Uterus (tissue), 3 donors: ENCODE measurements at regions not wholly inside any gene's neighbourhood (a gene's known extent, or its start where the extent isn't known, plus 50 kb on each side); places are given as distances from the start of the nearest gene placed in this dataset.

Experiments
- DNase-seq, 2 donors: peaks; one replicate each; pipeline ENCODE4 v3.0.0-alpha.2; 2019 to 2020
- H3K27ac ChIP-seq, 2 donors: fragments of 200-600 bp; sonication (generic); 1 replicate in 1 of 2; 2 replicates in 1 of 2; pipeline ENCODE4 v1.5.1; 2016 to 2018
- H3K27me3 ChIP-seq, 2 donors: fragments of 200-600 bp; sonication (generic); one replicate each; pipeline ENCODE4 v1.5.1; 2018 to 2019; ENCODE audit warnings: control low read depth in 1 of 2
- H3K36me3 ChIP-seq, 2 donors: fragments of 200-600 bp; sonication (generic); one replicate each; pipeline ENCODE4 v1.5.1; 2019; ENCODE audit warnings: control low read depth in 1 of 2
- H3K4me1 ChIP-seq, 2 donors: fragments of 200-600 bp; sonication (generic); one replicate each; pipeline ENCODE4 v1.5.1; 2018 to 2019; ENCODE audit warnings: control low read depth in 1 of 2
- H3K4me3 ChIP-seq, 2 donors: fragments of 200-600 bp; sonication (generic); 1 replicate in 1 of 2; 2 replicates in 1 of 2; pipeline ENCODE4 v1.5.1; 2018 to 2019; ENCODE audit warnings: mild to moderate bottlenecking in 1 of 2
- H3K9me3 ChIP-seq, 2 donors: fragments of 200-600 bp; sonication (generic); one replicate each; pipeline ENCODE4 v1.5.1; 2019; ENCODE audit warnings: control low read depth in 1 of 2
- CTCF ChIP-seq, 4 experiments: fragments of 200-600 bp in 2 of 4; fragments of 450-650 bp in 2 of 4; sonication (generic) in 2 of 4; IDR thresholded peaks; one replicate each; pipeline ENCODE4 v1.5.1; 2016 to 2019; ENCODE audit warnings: antibody characterized with exemption in 4 of 4, mild to moderate bottlenecking in 2 of 4, moderate library complexity in 1 of 4
- POLR2A ChIP-seq, 2 donors: fragments of 450-650 bp; IDR thresholded peaks; one replicate each; pipeline ENCODE4 v1.6.1; 2016; ENCODE audit warnings: antibody characterized with exemption in 2 of 2, mild to moderate bottlenecking in 1 of 2, moderate library complexity in 1 of 2
- intact Hi-C: fragments of 100-400 bp; cut with DNase I; formaldehyde crosslinking; loops from one replicate; pipeline ENCODE4 v1.15.1; 2023; ENCODE audit warnings: low total_unique reads
- donor health status: DM: yes; HTN: yes; CAD: no.

- TF ChIP-seq CTCF (IDR thresholded peaks at IDR 0.05), result no peak
- no peak for TF ChIP-seq POLR2A (IDR thresholded peaks at IDR 0.05)
- H3K36me3 ChIP-seq, result no peaks in the 10 kb centered on the region
- intact Hi-C loops, result no loop called here
- no peak overlapping the region for H3K27ac ChIP-seq
- H3K27me3 ChIP-seq, result no peaks in the 10 kb centered on the region
- H3K4me1 ChIP-seq, result no peaks in the 10 kb centered on the region
- H3K9me3 ChIP-seq, result no peaks in the 10 kb centered on the region
- no peak overlapping the region for H3K4me3 ChIP-seq
- no peak for DNase-seq
Observed at GRCh38 chr3:127107002-127107401, 85.9 kb upstream of the PRR23E start.

DNA sequence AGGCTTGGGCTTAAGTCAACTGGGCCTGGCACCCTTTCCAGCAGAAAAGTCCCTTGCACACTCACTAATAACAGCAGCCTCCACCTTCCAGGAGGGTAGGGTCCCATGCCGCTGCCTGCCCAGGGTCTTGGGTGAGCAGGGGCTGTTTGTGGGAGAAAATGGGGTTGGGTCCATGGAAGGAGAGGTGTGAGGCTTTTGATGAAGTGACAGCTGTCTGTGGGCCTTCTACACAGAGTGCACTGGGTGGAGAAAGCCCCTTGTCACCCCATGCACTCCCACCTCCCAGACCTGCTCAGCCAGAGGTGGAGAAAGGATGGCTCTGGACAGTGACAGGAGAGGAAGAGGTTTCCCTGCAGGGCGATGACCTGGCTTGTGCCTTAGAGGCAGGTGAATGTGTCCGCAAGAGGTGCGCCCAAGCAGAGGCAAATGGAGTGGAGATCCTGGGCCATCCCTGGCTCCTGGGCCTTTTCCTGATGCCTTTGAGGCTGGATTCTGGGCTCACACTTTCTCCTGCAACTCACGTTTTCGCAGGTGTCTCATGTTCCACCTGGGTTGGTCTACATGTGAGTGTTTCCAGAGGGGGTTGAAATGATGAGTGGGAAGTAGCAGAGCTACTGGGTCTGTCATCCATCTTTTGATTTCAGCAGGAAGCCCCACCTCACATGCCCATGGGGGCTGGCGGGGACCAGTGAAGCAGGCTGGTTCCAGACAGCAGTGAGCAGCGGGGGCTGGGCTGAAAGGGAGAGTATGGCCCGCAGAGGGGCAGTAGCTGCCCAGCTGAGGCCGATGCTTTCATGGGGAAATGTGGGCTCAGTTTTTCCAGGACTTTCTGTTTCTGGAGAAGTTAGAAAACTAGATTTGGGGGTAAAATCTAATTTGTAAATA, 85.2 kb upstream of the PRR23E start:
- Histone ChIP-seq H3K9me3 (no peaks in the 10 kb centered on the region), H3K27me3 (no peaks in the 10 kb centered on the region), H3K36me3 (no peaks in the 10 kb centered on the region), H3K4me1 (no peaks in the 10 kb centered on the region), H3K27ac (no peak overlapping the region), H3K4me3 (no peak overlapping the region)
- intact Hi-C loops, result no loop called here
- TF ChIP-seq POLR2A (IDR thresholded peaks at IDR 0.05), result no peak
- TF ChIP-seq CTCF (IDR thresholded peaks at IDR 0.05), result no peak
- no peak for DNase-seq

DNA sequence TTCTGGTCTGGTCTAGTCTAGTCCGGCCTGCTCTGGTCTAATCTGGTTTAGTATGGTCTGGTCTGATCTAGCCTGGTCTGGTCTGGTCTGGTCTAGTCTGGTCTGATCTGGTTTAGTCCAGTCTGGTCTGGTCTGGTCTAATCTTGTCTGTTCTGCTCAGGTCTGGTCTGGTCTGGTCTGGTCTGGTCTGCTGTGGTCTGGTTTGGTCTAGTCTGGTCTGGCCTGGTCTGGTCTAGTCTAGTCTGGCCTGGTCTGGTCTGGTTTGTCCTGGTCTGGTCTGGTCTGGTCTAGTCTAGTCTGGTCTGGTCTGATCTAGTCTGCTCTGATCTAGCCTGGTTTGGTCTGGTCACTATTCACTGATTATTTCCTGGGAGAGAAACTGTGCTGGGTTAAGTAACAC, 84.1 kb upstream of the PRR23E start:
- intact Hi-C loops, result no loop called here
- H3K36me3 ChIP-seq, result no peaks in the 10 kb centered on the region
- TF ChIP-seq POLR2A (IDR thresholded peaks at IDR 0.05) (no peak), CTCF (IDR thresholded peaks at IDR 0.05) (no peak)

DNA sequence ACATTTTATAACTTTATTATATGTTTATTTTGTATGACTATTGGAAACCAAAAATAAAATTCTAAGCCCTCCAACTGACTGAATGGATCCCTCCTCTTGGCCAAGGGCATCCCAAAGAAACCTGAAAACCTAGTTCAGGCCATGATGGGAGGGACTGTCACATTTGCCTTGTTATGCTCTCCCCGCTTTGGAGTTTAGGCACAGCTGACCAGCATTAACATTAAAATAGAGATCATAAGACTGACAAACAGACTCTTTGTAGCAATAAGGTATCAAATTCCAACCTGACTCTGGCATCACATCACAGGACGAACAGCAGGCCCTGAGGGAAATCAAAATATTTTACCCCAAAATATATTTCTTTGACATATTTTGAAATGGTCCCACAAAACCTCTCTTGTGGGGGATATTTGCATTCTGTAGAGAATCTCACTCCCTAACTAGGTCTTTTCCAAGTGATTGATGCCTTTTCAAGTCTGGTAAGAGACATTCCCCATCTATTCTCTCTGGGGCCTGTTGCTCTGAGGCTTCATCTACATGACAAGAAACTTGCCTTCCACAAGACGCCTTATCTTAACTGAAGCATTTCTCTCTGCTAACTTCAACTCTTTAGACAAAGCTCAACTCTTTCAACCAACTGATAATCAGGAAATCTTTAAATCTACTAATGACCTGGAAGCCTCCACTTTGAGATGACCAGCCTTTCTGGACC, 81.8 kb upstream of the PRR23E start:
- H3K4me1 ChIP-seq, result no peaks in the 10 kb centered on the region
- no peak for TF ChIP-seq CTCF (IDR thresholded peaks at IDR 0.05)
- TF ChIP-seq POLR2A (IDR thresholded peaks at IDR 0.05), result no peak
- H3K36me3 ChIP-seq, result no peaks in the 10 kb centered on the region
- no peaks in the 10 kb centered on the region for H3K9me3 ChIP-seq
- H3K4me3 ChIP-seq, result no peak overlapping the region
- no peak for DNase-seq
- intact Hi-C loops, result no loop called here
- H3K27me3 ChIP-seq, result no peaks in the 10 kb centered on the region
- no peak overlapping the region for H3K27ac ChIP-seq

More for the DNA sequence above, 84.1 kb upstream of the PRR23E start:
- no peak for DNase-seq
- Histone ChIP-seq H3K4me3 (no peak overlapping the region), H3K4me1 (no peaks in the 10 kb centered on the region), H3K27ac (no peak overlapping the region), H3K27me3 (no peaks in the 10 kb centered on the region), H3K9me3 (no peaks in the 10 kb centered on the region)
